Muscle layer of colon (tissue), 2 donors: ENCODE measurements at regions not wholly inside any gene's neighbourhood (a gene's known extent, or its start where the extent isn't known, plus 50 kb on each side); places are given as distances from the start of the nearest gene placed in this dataset.
A peak's percentile ranks its signal among the peaks of the same experiment; 100 is the strongest.

Experiments
- H3K27ac ChIP-seq: one replicate; pipeline ENCODE4 v1.7.0; 2013; ENCODE audit warnings: low read depth, mild to moderate bottlenecking, low read length, moderate library complexity
- H3K27me3 ChIP-seq, 2 donors: one replicate each; pipeline ENCODE4 v1.7.0; 2013; ENCODE audit warnings: low read length in 2 of 2, mild to moderate bottlenecking in 2 of 2; ENCODE audit not compliant: insufficient read depth in 2 of 2, control insufficient read depth in 1 of 2
- H3K36me3 ChIP-seq: one replicate; pipeline ENCODE4 v1.7.0; 2013; ENCODE audit warnings: mild to moderate bottlenecking, low read length; ENCODE audit not compliant: insufficient read depth
- H3K4me1 ChIP-seq: one replicate; pipeline ENCODE4 v1.7.0; 2013; ENCODE audit warnings: mild to moderate bottlenecking, low read length; ENCODE audit not compliant: insufficient read depth
- H3K4me3 ChIP-seq, 2 donors: one replicate each; pipeline ENCODE4 v1.7.0; 2013; ENCODE audit warnings: low read length in 2 of 2, low read depth in 1 of 2, mild to moderate bottlenecking in 1 of 2, moderate library complexity in 1 of 2
- H3K9ac ChIP-seq: one replicate; pipeline ENCODE4 v1.7.0; 2013; ENCODE audit warnings: low read length
- H3K9me3 ChIP-seq: one replicate; pipeline ENCODE4 v1.7.0; 2013; ENCODE audit warnings: mild to moderate bottlenecking, low read length
- donor health status: abdominal sarcoma.
- donor health status: Adenocarcinoma of cecum.

GRCh38 chr1:55400508-55400907 lies 185.3 kb upstream of the USP24 start:
- Histone ChIP-seq H3K36me3 (no peaks in the 10 kb centered on the region), H3K4me3 (no peak overlapping the region)

GRCh38 chr1:55399346-55399745 lies 184.2 kb upstream of the USP24 start:
- Histone ChIP-seq H3K27ac (no peak overlapping the region), H3K4me1 (peaks cover 10% of the 10 kb centered on the region), H3K27me3 (no peaks in the 10 kb centered on the region)

More at GRCh38 chr1:55400508-55400907, 185.3 kb upstream of the USP24 start:
- Histone ChIP-seq H3K9ac (no peak overlapping the region), H3K9me3 (no peaks in the 10 kb centered on the region), H3K4me1 (peaks cover 10% of the 10 kb centered on the region), H3K27me3 (no peaks in the 10 kb centered on the region), H3K27ac (no peak overlapping the region)

GRCh38 chr1:55396381-55396891 lies 181.3 kb upstream of the USP24 start:
- peaks cover 10% of the 10 kb centered on the region for H3K4me1 ChIP-seq
- no peak overlapping the region for H3K27ac ChIP-seq

More at GRCh38 chr1:55399346-55399745, 184.2 kb upstream of the USP24 start:
- H3K9me3 ChIP-seq: no peaks in the 10 kb centered on the region
- H3K36me3 ChIP-seq: no peaks in the 10 kb centered on the region
- H3K4me3 ChIP-seq: no peak overlapping the region
- H3K9ac ChIP-seq: no peak overlapping the region

GRCh38 chr1:55388960-55389359 lies 173.8 kb upstream of the USP24 start:
- Histone ChIP-seq H3K27me3 (no peaks in the 10 kb centered on the region), H3K4me3 (no peak overlapping the region), H3K4me1 (peaks cover 6% of the 10 kb centered on the region), H3K9ac (no peak overlapping the region), H3K27ac (no peak overlapping the region), H3K9me3 (no peaks in the 10 kb centered on the region), H3K36me3 (no peaks in the 10 kb centered on the region)

More at GRCh38 chr1:55396381-55396891, 181.3 kb upstream of the USP24 start:
- Histone ChIP-seq H3K4me3 (no peak overlapping the region), H3K9ac (no peak overlapping the region), H3K36me3 (no peaks in the 10 kb centered on the region), H3K27me3 (no peaks in the 10 kb centered on the region), H3K9me3 (no peaks in the 10 kb centered on the region)

GRCh38 chr1:55387145-55387544 lies 172.0 kb upstream of the USP24 start:
- no peak overlapping the region for H3K27ac ChIP-seq
- H3K36me3 ChIP-seq: no peaks in the 10 kb centered on the region
- no peaks in the 10 kb centered on the region for H3K9me3 ChIP-seq
- H3K9ac ChIP-seq: no peak overlapping the region
- peaks cover 20% of the 10 kb centered on the region for H3K4me1 ChIP-seq
- H3K27me3 ChIP-seq: no peaks in the 10 kb centered on the region
- no peak overlapping the region for H3K4me3 ChIP-seq

- no peak overlapping the region for H3K9ac ChIP-seq
- no peaks in the 10 kb centered on the region for H3K27me3 ChIP-seq
- H3K9me3 ChIP-seq: no peaks in the 10 kb centered on the region
- peaks cover 20% of the 10 kb centered on the region for H3K4me1 ChIP-seq
- no peak overlapping the region for H3K27ac ChIP-seq
- no peak overlapping the region for H3K4me3 ChIP-seq
- H3K36me3 ChIP-seq: no peaks in the 10 kb centered on the region
Observed at GRCh38 chr1:55386456-55386855, 171.3 kb upstream of the USP24 start.

- H3K9me3 ChIP-seq: no peaks in the 10 kb centered on the region
- no peak overlapping the region for H3K27ac ChIP-seq
Observed at GRCh38 chr1:55385402-55386018, 170.3 kb upstream of the USP24 start.

GRCh38 chr1:55384637-55385036 lies 169.5 kb upstream of the USP24 start:
- Histone ChIP-seq H3K4me3 (no peak overlapping the region), H3K27ac (no peak overlapping the region), H3K4me1 (peaks cover 25% of the 10 kb centered on the region), H3K27me3 (no peaks in the 10 kb centered on the region), H3K36me3 (no peaks in the 10 kb centered on the region), H3K9me3 (no peaks in the 10 kb centered on the region), H3K9ac (no peak overlapping the region)

More at GRCh38 chr1:55385402-55386018, 170.3 kb upstream of the USP24 start:
- H3K36me3 ChIP-seq: no peaks in the 10 kb centered on the region
- no peak overlapping the region for H3K4me3 ChIP-seq
- H3K9ac ChIP-seq: no peak overlapping the region
- H3K4me1 ChIP-seq: peaks cover 23% of the 10 kb centered on the region
- no peaks in the 10 kb centered on the region for H3K27me3 ChIP-seq

GRCh38 chr1:55382806-55383305 lies 167.7 kb upstream of the USP24 start:
- no peak overlapping the region for H3K9ac ChIP-seq
- peaks cover 25% of the 10 kb centered on the region for H3K4me1 ChIP-seq
- no peaks in the 10 kb centered on the region for H3K36me3 ChIP-seq
- H3K27ac ChIP-seq: no peak overlapping the region
- H3K4me3 ChIP-seq: peak overlapping the region in 1 of 2 donors; percentile 3
- no peaks in the 10 kb centered on the region for H3K9me3 ChIP-seq
- no peaks in the 10 kb centered on the region for H3K27me3 ChIP-seq

GRCh38 chr1:55381983-55382382 lies 166.8 kb upstream of the USP24 start:
- no peak overlapping the region for H3K4me3 ChIP-seq
- H3K9me3 ChIP-seq: no peaks in the 10 kb centered on the region
- peaks cover 25% of the 10 kb centered on the region for H3K4me1 ChIP-seq
- H3K27me3 ChIP-seq: no peaks in the 10 kb centered on the region
- no peak overlapping the region for H3K27ac ChIP-seq
- no peak overlapping the region for H3K9ac ChIP-seq
- H3K36me3 ChIP-seq: no peaks in the 10 kb centered on the region

- no peak overlapping the region for H3K4me3 ChIP-seq
- H3K36me3 ChIP-seq: no peaks in the 10 kb centered on the region
- H3K27ac ChIP-seq: no peak overlapping the region
- H3K4me1 ChIP-seq: peaks cover 25% of the 10 kb centered on the region
- no peaks in the 10 kb centered on the region for H3K27me3 ChIP-seq
- no peaks in the 10 kb centered on the region for H3K9me3 ChIP-seq
- H3K9ac ChIP-seq: no peak overlapping the region
Observed at GRCh38 chr1:55381491-55381890, 166.3 kb upstream of the USP24 start.
